WTC11 (cell line): ENCODE measurements at regions not wholly inside any gene's neighbourhood (a gene's known extent, or its start where the extent isn't known, plus 50 kb on each side); places are given as distances from the start of the nearest gene placed in this dataset.

ENCODE experiments used
- ATAC-seq: fragments of 200-7000 bp; cut with Tn5 transposase; 2 replicates; pipeline ENCODE4 v1.10.0; 2021; ENCODE audit warnings: mild to moderate bottlenecking, moderate library complexity
- CTCF ChIA-PET: fragments of 300-600 bp; sonication (Branson Sonifier 250); formaldehyde crosslinking; loops from one replicate; lab custom pipeline; 2021; ENCODE audit warnings: antibody characterized with exemption; lab: Charles Lee
- POLR2A ChIA-PET: fragments of 350-600 bp; sonication (Branson Sonifier 250); formaldehyde crosslinking; loops from one replicate; lab custom pipeline; 2021; ENCODE audit warnings: antibody characterized with exemption; lab: Charles Lee
- DNase-seq: peaks from one replicate; pipeline ENCODE4 v3.0.0; 2021; ENCODE audit warnings: low spot score
- H3K27ac Mint-ChIP-seq: 2 replicates; pipeline ENCODE4 v1.8.0; 2021; ENCODE audit warnings: mixed read lengths
- H3K27me3 Mint-ChIP-seq: 2 replicates; pipeline ENCODE4 v1.8.0; 2021; ENCODE audit warnings: low read depth, mild to moderate bottlenecking, moderate library complexity, mixed read lengths
- H3K36me3 Mint-ChIP-seq: 2 replicates; pipeline ENCODE4 v1.8.0; 2021; ENCODE audit warnings: mixed read lengths
- H3K4me1 Mint-ChIP-seq: 2 replicates; pipeline ENCODE4 v1.8.0; 2022; ENCODE audit warnings: mixed read lengths
- H3K4me3 Mint-ChIP-seq: 2 replicates; pipeline ENCODE4 v1.8.0; 2021; ENCODE audit warnings: mild to moderate bottlenecking, moderate library complexity, mixed read lengths
- H3K9me3 Mint-ChIP-seq: 2 replicates; pipeline ENCODE4 v1.8.0; 2021; ENCODE audit warnings: mixed read lengths
- ATF1 ChIP-seq: sonication (generic); formaldehyde crosslinking; IDR thresholded peaks from 2 replicates; pipeline ENCODE4 v1.8.1; 2023; ENCODE audit warnings: mild to moderate bottlenecking, moderate library complexity, missing genetic modification reagents
- GRHL2 ChIP-seq: fragments of 250-450 bp; sonication (Bioruptor Pico); IDR thresholded peaks from 2 replicates; pipeline ENCODE4 v1.8.0; 2022; ENCODE audit warnings: mild to moderate bottlenecking, moderate library complexity; ENCODE audit not compliant: insufficient replicate concordance, severe bottlenecking
- GTF2I ChIP-seq: fragments of 250-450 bp; sonication (Bioruptor Pico); conservative IDR thresholded peaks from 2 replicates; pipeline ENCODE4 v1.4.0; 2021; ENCODE audit warnings: mild to moderate bottlenecking
- IRF2 ChIP-seq: sonication (generic); formaldehyde crosslinking; IDR thresholded peaks from 2 replicates; pipeline ENCODE4 v1.8.0; 2022; ENCODE audit warnings: low read depth, missing genetic modification reagents, borderline replicate concordance
- NR1H2 ChIP-seq: sonication (generic); formaldehyde crosslinking; IDR thresholded peaks from 2 replicates; pipeline ENCODE4 v1.9.0; 2021; ENCODE audit warnings: mild to moderate bottlenecking, moderate library complexity, missing genetic modification reagents
- OVOL2 ChIP-seq: fragments of 250-450 bp; sonication (Bioruptor Pico); IDR thresholded peaks from 2 replicates; pipeline ENCODE4 v1.9.0; 2021; ENCODE audit warnings: mild to moderate bottlenecking, borderline replicate concordance
- SMAD3 ChIP-seq: sonication (generic); formaldehyde crosslinking; IDR thresholded peaks from 2 replicates; pipeline ENCODE4 v1.8.0; 2022; ENCODE audit warnings: missing genetic modification reagents, mild to moderate bottlenecking, borderline replicate concordance
- SOX15 ChIP-seq: fragments of 250-450 bp; sonication (Bioruptor Pico); IDR thresholded peaks from 2 replicates; pipeline ENCODE4 v1.9.0; 2021; ENCODE audit warnings: mild to moderate bottlenecking
- TCF7 ChIP-seq: sonication (generic); formaldehyde crosslinking; IDR thresholded peaks from 2 replicates; pipeline ENCODE4 v1.8.0; 2022; ENCODE audit warnings: mild to moderate bottlenecking, low read depth, missing genetic modification reagents, moderate library complexity
- TEAD4 ChIP-seq: sonication (generic); formaldehyde crosslinking; IDR thresholded peaks from 2 replicates; pipeline ENCODE4 v1.8.0; 2022; ENCODE audit warnings: mild to moderate bottlenecking, missing genetic modification reagents
- ZBTB21 ChIP-seq: sonication (generic); formaldehyde crosslinking; IDR thresholded peaks from 2 replicates; pipeline ENCODE4 v1.8.1; 2023; ENCODE audit warnings: mild to moderate bottlenecking, missing genetic modification reagents, borderline replicate concordance
- ZNF121 ChIP-seq: sonication (generic); formaldehyde crosslinking; IDR thresholded peaks from 2 replicates; pipeline ENCODE4 v1.8.0; 2023; ENCODE audit warnings: missing genetic modification reagents
- TF ChIP-seq, protein P1 (sequence below): sonication (generic); formaldehyde crosslinking; IDR thresholded peaks from 2 replicates; pipeline ENCODE4 v1.8.1; 2022; ENCODE audit warnings: low read depth, missing genetic modification reagents, borderline replicate concordance
- TF ChIP-seq, protein P2 (sequence below): fragments of 200-600 bp; IDR thresholded peaks from 2 replicates; pipeline ENCODE4 v1.8.0; 2022; ENCODE audit warnings: antibody characterized with exemption
- TF ChIP-seq, protein P3 (sequence below): sonication (generic); formaldehyde crosslinking; IDR thresholded peaks from 2 replicates; pipeline ENCODE4 v1.8.0; 2022; ENCODE audit warnings: mild to moderate bottlenecking, missing genetic modification reagents
- TF ChIP-seq, protein P4 (sequence below): fragments of 250-450 bp; sonication (Bioruptor Pico); conservative IDR thresholded peaks from 2 replicates; pipeline ENCODE4 v1.9.0; 2021; ENCODE audit warnings: mild to moderate bottlenecking
- TF ChIP-seq, protein P5 (sequence below): fragments of 250-450 bp; sonication (Bioruptor Pico); IDR thresholded peaks from 2 replicates; pipeline ENCODE4 v1.9.0; 2021; ENCODE audit warnings: mild to moderate bottlenecking
- TF ChIP-seq, protein P6 (sequence below): sonication (generic); formaldehyde crosslinking; IDR thresholded peaks from 2 replicates; pipeline ENCODE4 v1.8.0; 2022; ENCODE audit warnings: missing genetic modification reagents

DNA sequence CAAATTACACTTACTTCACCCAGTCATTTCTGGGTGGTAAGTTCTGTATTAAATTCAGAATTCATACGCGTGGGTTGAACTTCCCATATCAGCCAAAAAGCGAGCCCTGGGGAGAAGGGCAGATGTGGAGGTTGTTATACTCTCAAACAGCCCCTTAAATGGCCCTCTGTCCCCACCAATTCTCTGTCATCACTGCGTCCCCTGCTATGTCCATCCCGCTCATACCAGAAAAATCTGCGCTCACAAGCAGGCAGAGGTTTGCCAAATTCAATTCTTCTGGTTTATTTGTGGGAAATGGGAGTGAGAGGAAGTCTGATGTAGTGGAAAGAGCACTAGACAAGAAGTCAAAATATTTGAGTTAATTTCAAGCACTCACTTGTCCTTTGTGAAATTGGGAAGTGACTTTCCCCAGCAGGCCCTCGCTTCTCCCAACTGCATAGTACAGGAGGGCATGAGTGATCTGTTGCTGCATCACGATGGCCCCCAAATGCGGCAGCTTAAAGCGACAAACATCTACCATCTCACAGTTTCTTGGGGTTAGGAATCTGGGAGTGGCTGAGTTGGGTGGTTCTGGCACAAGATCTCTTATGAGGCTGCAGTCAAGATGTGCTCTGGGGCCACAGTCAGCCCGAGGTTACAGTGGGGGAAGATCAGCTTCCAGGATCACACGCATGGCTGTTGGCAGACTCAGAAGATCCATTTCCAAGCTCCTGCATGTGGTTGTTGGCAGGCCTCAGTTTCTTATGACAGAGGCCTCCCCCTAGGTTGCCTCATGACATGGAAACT, 67.7 kb downstream of the CPN2 start:
- no peaks in the 10 kb centered on the region for H3K9me3 Mint-ChIP-seq
- no peak overlapping the region for H3K4me3 Mint-ChIP-seq
- no peaks in the 10 kb centered on the region for H3K36me3 Mint-ChIP-seq
- no peak for TF ChIP-seq GRHL2 (CRISPR knock-in tag)
- TF ChIP-seq ZNF121 (CRISPR knock-in tag), result no peak
- TF ChIP-seq, protein P1, sequence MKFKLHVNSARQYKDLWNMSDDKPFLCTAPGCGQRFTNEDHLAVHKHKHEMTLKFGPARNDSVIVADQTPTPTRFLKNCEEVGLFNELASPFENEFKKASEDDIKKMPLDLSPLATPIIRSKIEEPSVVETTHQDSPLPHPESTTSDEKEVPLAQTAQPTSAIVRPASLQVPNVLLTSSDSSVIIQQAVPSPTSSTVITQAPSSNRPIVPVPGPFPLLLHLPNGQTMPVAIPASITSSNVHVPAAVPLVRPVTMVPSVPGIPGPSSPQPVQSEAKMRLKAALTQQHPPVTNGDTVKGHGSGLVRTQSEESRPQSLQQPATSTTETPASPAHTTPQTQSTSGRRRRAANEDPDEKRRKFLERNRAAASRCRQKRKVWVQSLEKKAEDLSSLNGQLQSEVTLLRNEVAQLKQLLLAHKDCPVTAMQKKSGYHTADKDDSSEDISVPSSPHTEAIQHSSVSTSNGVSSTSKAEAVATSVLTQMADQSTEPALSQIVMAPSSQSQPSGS (CRISPR knock-in tag), result no peak
- TF ChIP-seq, protein P2, sequence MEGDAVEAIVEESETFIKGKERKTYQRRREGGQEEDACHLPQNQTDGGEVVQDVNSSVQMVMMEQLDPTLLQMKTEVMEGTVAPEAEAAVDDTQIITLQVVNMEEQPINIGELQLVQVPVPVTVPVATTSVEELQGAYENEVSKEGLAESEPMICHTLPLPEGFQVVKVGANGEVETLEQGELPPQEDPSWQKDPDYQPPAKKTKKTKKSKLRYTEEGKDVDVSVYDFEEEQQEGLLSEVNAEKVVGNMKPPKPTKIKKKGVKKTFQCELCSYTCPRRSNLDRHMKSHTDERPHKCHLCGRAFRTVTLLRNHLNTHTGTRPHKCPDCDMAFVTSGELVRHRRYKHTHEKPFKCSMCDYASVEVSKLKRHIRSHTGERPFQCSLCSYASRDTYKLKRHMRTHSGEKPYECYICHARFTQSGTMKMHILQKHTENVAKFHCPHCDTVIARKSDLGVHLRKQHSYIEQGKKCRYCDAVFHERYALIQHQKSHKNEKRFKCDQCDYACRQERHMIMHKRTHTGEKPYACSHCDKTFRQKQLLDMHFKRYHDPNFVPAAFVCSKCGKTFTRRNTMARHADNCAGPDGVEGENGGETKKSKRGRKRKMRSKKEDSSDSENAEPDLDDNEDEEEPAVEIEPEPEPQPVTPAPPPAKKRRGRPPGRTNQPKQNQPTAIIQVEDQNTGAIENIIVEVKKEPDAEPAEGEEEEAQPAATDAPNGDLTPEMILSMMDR, result no peak
- no peak for TF ChIP-seq TEAD4 (CRISPR knock-in tag)
- no peak for TF ChIP-seq TCF7
- TF ChIP-seq ATF1 (CRISPR knock-in tag), result no peak
- no peak for TF ChIP-seq SMAD3 (CRISPR knock-in tag)
- TF ChIP-seq, protein P3, sequence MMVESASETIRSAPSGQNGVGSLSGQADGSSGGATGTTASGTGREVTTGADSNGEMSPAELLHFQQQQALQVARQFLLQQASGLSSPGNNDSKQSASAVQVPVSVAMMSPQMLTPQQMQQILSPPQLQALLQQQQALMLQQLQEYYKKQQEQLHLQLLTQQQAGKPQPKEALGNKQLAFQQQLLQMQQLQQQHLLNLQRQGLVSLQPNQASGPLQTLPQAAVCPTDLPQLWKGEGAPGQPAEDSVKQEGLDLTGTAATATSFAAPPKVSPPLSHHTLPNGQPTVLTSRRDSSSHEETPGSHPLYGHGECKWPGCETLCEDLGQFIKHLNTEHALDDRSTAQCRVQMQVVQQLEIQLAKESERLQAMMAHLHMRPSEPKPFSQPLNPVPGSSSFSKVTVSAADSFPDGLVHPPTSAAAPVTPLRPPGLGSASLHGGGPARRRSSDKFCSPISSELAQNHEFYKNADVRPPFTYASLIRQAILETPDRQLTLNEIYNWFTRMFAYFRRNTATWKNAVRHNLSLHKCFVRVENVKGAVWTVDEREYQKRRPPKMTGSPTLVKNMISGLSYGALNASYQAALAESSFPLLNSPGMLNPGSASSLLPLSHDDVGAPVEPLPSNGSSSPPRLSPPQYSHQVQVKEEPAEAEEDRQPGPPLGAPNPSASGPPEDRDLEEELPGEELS (CRISPR knock-in tag), result no peak
- no peak for TF ChIP-seq SOX15 (CRISPR knock-in tag)
- TF ChIP-seq IRF2 (CRISPR knock-in tag), result no peak
- no peak for TF ChIP-seq GTF2I (CRISPR knock-in tag)
- no peak for TF ChIP-seq NR1H2 (CRISPR knock-in tag)
- TF ChIP-seq OVOL2 (CRISPR knock-in tag), result no peak
- TF ChIP-seq, protein P4, sequence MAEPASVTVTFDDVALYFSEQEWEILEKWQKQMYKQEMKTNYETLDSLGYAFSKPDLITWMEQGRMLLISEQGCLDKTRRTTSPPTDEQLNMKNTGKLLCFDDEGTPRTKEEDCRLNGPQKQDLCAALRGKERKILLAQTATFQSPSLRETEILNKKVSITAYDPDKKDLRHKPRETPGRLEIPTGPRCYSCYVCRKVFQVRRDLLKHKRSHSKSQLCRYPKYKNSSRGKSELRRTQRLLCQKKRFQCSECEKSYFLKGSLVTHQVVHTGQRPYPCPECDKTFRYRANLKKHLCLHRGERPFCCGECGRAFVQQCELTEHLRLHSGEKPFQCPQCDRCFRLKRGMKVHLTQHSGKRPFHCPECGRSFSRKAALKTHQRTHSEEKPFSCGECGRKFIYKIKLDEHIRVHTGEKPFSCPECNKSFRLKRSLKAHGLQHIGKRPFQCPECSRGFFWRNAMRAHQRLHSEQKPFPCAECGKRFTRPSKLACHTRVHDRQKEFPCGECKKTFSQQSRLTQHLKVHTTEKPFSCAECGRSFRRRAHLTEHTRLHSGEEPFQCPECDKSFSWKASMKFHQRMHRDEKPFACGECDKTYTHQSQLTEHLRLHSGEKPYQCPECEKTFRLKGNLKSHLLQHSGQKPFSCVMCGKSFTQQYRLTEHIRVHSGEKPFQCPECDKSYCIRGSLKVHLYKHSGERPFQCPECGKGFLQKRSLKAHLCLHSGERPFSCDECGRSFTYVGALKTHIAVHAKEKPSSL (CRISPR knock-in tag), result no peak
- TF ChIP-seq, protein P5, sequence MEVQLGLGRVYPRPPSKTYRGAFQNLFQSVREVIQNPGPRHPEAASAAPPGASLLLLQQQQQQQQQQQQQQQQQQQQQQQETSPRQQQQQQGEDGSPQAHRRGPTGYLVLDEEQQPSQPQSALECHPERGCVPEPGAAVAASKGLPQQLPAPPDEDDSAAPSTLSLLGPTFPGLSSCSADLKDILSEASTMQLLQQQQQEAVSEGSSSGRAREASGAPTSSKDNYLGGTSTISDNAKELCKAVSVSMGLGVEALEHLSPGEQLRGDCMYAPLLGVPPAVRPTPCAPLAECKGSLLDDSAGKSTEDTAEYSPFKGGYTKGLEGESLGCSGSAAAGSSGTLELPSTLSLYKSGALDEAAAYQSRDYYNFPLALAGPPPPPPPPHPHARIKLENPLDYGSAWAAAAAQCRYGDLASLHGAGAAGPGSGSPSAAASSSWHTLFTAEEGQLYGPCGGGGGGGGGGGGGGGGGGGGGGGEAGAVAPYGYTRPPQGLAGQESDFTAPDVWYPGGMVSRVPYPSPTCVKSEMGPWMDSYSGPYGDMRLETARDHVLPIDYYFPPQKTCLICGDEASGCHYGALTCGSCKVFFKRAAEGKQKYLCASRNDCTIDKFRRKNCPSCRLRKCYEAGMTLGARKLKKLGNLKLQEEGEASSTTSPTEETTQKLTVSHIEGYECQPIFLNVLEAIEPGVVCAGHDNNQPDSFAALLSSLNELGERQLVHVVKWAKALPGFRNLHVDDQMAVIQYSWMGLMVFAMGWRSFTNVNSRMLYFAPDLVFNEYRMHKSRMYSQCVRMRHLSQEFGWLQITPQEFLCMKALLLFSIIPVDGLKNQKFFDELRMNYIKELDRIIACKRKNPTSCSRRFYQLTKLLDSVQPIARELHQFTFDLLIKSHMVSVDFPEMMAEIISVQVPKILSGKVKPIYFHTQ, result no peak
- TF ChIP-seq ZBTB21 (CRISPR knock-in tag), result no peak
- TF ChIP-seq, protein P6, sequence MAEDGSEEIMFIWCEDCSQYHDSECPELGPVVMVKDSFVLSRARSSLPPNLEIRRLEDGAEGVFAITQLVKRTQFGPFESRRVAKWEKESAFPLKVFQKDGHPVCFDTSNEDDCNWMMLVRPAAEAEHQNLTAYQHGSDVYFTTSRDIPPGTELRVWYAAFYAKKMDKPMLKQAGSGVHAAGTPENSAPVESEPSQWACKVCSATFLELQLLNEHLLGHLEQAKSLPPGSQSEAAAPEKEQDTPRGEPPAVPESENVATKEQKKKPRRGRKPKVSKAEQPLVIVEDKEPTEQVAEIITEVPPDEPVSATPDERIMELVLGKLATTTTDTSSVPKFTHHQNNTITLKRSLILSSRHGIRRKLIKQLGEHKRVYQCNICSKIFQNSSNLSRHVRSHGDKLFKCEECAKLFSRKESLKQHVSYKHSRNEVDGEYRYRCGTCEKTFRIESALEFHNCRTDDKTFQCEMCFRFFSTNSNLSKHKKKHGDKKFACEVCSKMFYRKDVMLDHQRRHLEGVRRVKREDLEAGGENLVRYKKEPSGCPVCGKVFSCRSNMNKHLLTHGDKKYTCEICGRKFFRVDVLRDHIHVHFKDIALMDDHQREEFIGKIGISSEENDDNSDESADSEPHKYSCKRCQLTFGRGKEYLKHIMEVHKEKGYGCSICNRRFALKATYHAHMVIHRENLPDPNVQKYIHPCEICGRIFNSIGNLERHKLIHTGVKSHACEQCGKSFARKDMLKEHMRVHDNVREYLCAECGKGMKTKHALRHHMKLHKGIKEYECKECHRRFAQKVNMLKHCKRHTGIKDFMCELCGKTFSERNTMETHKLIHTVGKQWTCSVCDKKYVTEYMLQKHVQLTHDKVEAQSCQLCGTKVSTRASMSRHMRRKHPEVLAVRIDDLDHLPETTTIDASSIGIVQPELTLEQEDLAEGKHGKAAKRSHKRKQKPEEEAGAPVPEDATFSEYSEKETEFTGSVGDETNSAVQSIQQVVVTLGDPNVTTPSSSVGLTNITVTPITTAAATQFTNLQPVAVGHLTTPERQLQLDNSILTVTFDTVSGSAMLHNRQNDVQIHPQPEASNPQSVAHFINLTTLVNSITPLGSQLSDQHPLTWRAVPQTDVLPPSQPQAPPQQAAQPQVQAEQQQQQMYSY (CRISPR knock-in tag), result no peak
- TF ChIP-seq, all 79 proteins: peak for 0
- ATAC-seq (no peak), DNase-seq (peak; percentile 2)
- CTCF ChIA-PET, result interaction anchor here (1.5 to 1.8 kb wide), 2 partner anchors 14 to 31 kb away, joined by 6 read pairs; no protein-coding TSS in a partner anchor
- no peak overlapping the region for H3K27ac Mint-ChIP-seq
- 0 out of 2 replicates have a peak, but pooled peaks cover 3% of the 10 kb centered on the region for H3K4me1 Mint-ChIP-seq
- POLR2A ChIA-PET, result no interaction called here
- H3K27me3 Mint-ChIP-seq, result peaks cover 7% of the 10 kb centered on the region
